Bronchial epithelial cell (primary cell): ENCODE measurements at regions not wholly inside any gene's neighbourhood (a gene's known extent, or its start where the extent isn't known, plus 50 kb on each side); places are given as distances from the start of the nearest gene placed in this dataset.
A peak's percentile ranks its signal among the peaks of the same experiment; 100 is the strongest.

Experiments
- DNase-seq: peaks from one replicate; pipeline ENCODE4 v3.0.0-alpha.2; 2010; ENCODE audit warnings: low read depth
- FAIRE-seq: peaks from 2 replicates; lab custom pipeline; 2011; peaks lifted over from hg19 to GRCh38; lab: Jason Lieb, UNC
- H3K27me3 ChIP-seq: 2 replicates; pipeline ENCODE4 v1.5.1; 2011; ENCODE audit warnings: low read length; ENCODE audit not compliant: control insufficient read depth, insufficient read depth
- H3K36me3 ChIP-seq: 2 replicates; pipeline ENCODE4 v1.5.1; 2011; ENCODE audit warnings: low read length; ENCODE audit not compliant: control insufficient read depth, insufficient read depth
- H3K4me3 ChIP-seq: 2 replicates; pipeline ENCODE4 v1.5.1; 2011; ENCODE audit warnings: mild to moderate bottlenecking, low read depth, low read length, control low read depth
- CTCF ChIP-seq: IDR thresholded peaks from 2 replicates; pipeline ENCODE4 v1.5.1; 2011; ENCODE audit warnings: mild to moderate bottlenecking, moderate library complexity, low read length, control low read depth, inconsistent platforms; ENCODE audit not compliant: insufficient read depth, severe bottlenecking

GRCh38 chr2:106978647-106979046 is 92.7 kb upstream of the ST6GAL2 start:
- no peak for TF ChIP-seq CTCF
- FAIRE-seq (no peak), DNase-seq (no peak)
- no peaks in the 10 kb centered on the region for H3K27me3 ChIP-seq
- H3K36me3 ChIP-seq: no peaks in the 10 kb centered on the region
- no peak overlapping the region for H3K4me3 ChIP-seq

- Histone ChIP-seq H3K36me3 (no peaks in the 10 kb centered on the region), H3K27me3 (no peaks in the 10 kb centered on the region), H3K4me3 (no peak overlapping the region)
- no peak for DNase-seq
- FAIRE-seq: no peak
- TF ChIP-seq CTCF: no peak
Observed at GRCh38 chr2:106981491-106981890, 95.5 kb upstream of the ST6GAL2 start.

GRCh38 chr2:106982350-106982749 is 96.4 kb upstream of the ST6GAL2 start:
- Histone ChIP-seq H3K4me3 (no peak overlapping the region), H3K36me3 (no peaks in the 10 kb centered on the region), H3K27me3 (no peaks in the 10 kb centered on the region)
- DNase-seq: peak; percentile 34
- no peak for TF ChIP-seq CTCF
- no peak for FAIRE-seq

- Histone ChIP-seq H3K27me3 (no peaks in the 10 kb centered on the region), H3K36me3 (no peaks in the 10 kb centered on the region), H3K4me3 (no peak overlapping the region)
- no peak for DNase-seq
- no peak for TF ChIP-seq CTCF
- no peak for FAIRE-seq
Observed at GRCh38 chr2:106983305-106983704, 97.3 kb upstream of the ST6GAL2 start.

GRCh38 chr2:106988361-106988760 is 102.4 kb upstream of the ST6GAL2 start:
- no peak overlapping the region for H3K4me3 ChIP-seq
- TF ChIP-seq CTCF: no peak
- DNase-seq (no peak), FAIRE-seq (no peak)
- H3K27me3 ChIP-seq: no peaks in the 10 kb centered on the region
- no peaks in the 10 kb centered on the region for H3K36me3 ChIP-seq

GRCh38 chr2:106990297-106990696 is 104.3 kb upstream of the ST6GAL2 start:
- DNase-seq: no peak
- no peak for FAIRE-seq
- Histone ChIP-seq H3K27me3 (no peaks in the 10 kb centered on the region), H3K36me3 (no peaks in the 10 kb centered on the region), H3K4me3 (no peak overlapping the region)
- no peak for TF ChIP-seq CTCF
